OCI-LY1 (cell line): ENCODE measurements at regions not wholly inside any gene's neighbourhood (a gene's known extent, or its start where the extent isn't known, plus 50 kb on each side); places are given as distances from the start of the nearest gene placed in this dataset.

Source experiments
- EZH2 ChIP-seq: fragments of 200-600 bp; sonication (generic), shearing (Covaris generic); IDR thresholded peaks from 2 replicates; pipeline ENCODE4 v1.8.0; 2017; ENCODE audit warnings: borderline replicate concordance, mixed run types, mild to moderate bottlenecking, antibody characterized with exemption, low read length, moderate library complexity, mixed read lengths
- TF ChIP-seq, protein P1 (sequence below): fragments of 200-600 bp; sonication (generic), shearing (Covaris generic); IDR thresholded peaks from 2 replicates; pipeline ENCODE4 v1.5.1; 2017; ENCODE audit warnings: mild to moderate bottlenecking, antibody characterized with exemption, low read length, moderate library complexity, mixed read lengths

DNA sequence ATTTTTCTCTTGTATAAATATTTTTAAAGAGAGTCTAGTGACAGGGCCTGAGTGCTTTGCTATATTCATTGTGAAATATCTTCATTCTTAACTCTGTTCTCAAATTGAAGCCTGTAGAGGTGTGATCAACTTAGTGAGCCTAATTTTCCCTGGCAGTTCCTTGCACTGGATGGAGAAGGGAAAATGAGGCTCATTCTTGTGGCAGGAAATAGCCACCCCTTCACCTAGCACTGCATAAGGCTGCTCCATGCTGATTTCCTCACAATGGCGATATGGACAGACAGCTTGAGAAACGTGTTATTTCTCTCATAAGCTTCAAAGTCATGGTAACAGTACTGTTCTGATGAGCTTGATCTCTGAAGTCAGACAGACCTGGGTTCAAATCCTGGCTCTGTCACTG is 146.2 kb downstream of the AKAP11 start:
- TF ChIP-seq, protein P1, sequence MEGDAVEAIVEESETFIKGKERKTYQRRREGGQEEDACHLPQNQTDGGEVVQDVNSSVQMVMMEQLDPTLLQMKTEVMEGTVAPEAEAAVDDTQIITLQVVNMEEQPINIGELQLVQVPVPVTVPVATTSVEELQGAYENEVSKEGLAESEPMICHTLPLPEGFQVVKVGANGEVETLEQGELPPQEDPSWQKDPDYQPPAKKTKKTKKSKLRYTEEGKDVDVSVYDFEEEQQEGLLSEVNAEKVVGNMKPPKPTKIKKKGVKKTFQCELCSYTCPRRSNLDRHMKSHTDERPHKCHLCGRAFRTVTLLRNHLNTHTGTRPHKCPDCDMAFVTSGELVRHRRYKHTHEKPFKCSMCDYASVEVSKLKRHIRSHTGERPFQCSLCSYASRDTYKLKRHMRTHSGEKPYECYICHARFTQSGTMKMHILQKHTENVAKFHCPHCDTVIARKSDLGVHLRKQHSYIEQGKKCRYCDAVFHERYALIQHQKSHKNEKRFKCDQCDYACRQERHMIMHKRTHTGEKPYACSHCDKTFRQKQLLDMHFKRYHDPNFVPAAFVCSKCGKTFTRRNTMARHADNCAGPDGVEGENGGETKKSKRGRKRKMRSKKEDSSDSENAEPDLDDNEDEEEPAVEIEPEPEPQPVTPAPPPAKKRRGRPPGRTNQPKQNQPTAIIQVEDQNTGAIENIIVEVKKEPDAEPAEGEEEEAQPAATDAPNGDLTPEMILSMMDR = no peak
- no peak for TF ChIP-seq EZH2
